HepG2 (cell line): ENCODE measurements at regions not wholly inside any gene's neighbourhood (a gene's known extent, or its start where the extent isn't known, plus 50 kb on each side); places are given as distances from the start of the nearest gene placed in this dataset.

ENCODE experiments used
- E2F5 ChIP-seq: sonication (generic); formaldehyde crosslinking; conservative IDR thresholded peaks from 2 replicates; pipeline ENCODE4 v1.4.0; 2020; ENCODE audit warnings: missing genetic modification reagents
- ETV5 ChIP-seq: IDR thresholded peaks from 2 replicates; pipeline ENCODE4 v1.6.1; 2018; ENCODE audit warnings: missing biosample characterization, missing genetic modification reagents, inconsistent platforms, borderline replicate concordance
- MAFK ChIP-seq, 2 experiments: IDR thresholded peaks in 1 of 2; conservative IDR thresholded peaks in 1 of 2; 2 replicates each; pipeline ENCODE4 v1.6.1; 2011; ENCODE audit warnings: improper control_type of control experiment in 2 of 2, low read length in 2 of 2
- MAX ChIP-seq: IDR thresholded peaks from 2 replicates; pipeline ENCODE4 v1.6.1; 2012; ENCODE audit warnings: inconsistent platforms
- TARDBP ChIP-seq: sonication (generic); formaldehyde crosslinking; IDR thresholded peaks from 2 replicates; pipeline ENCODE4 v1.8.0; 2022; ENCODE audit warnings: mild to moderate bottlenecking, missing genetic modification reagents

GRCh38 chr1:239826211-239826610 is 265.5 kb upstream of the FMN2 start:
- TF ChIP-seq MAX: no peak
- TF ChIP-seq TARDBP (CRISPR knock-in tag): no peak
- no peak for TF ChIP-seq ETV5 (CRISPR knock-in tag)
- TF ChIP-seq MAFK (conservative IDR thresholded peaks at IDR 0.05 in 1 of 2, IDR thresholded peaks at IDR 0.05 in 1 of 2; ENCODE audit: low read length in 2 of 2): no peak
- no peak for TF ChIP-seq E2F5
